ENCODE measurements at regions not wholly inside any gene's neighbourhood (a gene's known extent, or its start where the extent isn't known, plus 50 kb on each side); places are given as distances from the start of the nearest gene placed in this dataset.

GRCh38 chr5:68612972-68613371, 397.4 kb downstream of the PIK3R1 start:
- no peak for DNase-seq
- TF ChIP-seq POLR2A (IDR thresholded peaks at IDR 0.05): no peak
- TF ChIP-seq EP300 (IDR thresholded peaks at IDR 0.05; ENCODE audit: low read depth): no peak
- TF ChIP-seq POLR2AphosphoS5 (IDR thresholded peaks at IDR 0.05): no peak
- no peak for TF ChIP-seq CTCF (IDR thresholded peaks at IDR 0.05)
- intact Hi-C loops (cut with DNase I; ENCODE audit: low total_unique reads) (no loop called here), in situ Hi-C loops (cut with MboI; ENCODE audit: low pct_ligation_motif_present in 1 of 4, low pct_unique_long_range_greater_than_20kb in 1 of 4, low sequenced_read_pairs in 3 of 4) (no loop called here)
- Histone ChIP-seq H3K4me1 (no peaks in the 10 kb centered on the region), H3K27ac (no peak overlapping the region), H3K4me3 (no peak overlapping the region), H3K9me3 (peaks cover 10 to 19% of the 10 kb centered on the region in 2 donors), H3K27me3 (no peaks in the 10 kb centered on the region), H3K36me3 (no peaks in the 10 kb centered on the region)
- WGBS, 2 donors (ENCODE audit: low coverage in 1 of 2): 75 to 80% methylated on average over 1 of the region's 1 CpG

- H3K4me3 ChIP-seq: no peak overlapping the region
- no peak for DNase-seq
- H3K36me3 ChIP-seq: no peaks in the 10 kb centered on the region
- no peaks in the 10 kb centered on the region for H3K9me3 ChIP-seq
- H3K4me1 ChIP-seq: no peaks in the 10 kb centered on the region
- no peaks in the 10 kb centered on the region for H3K27me3 ChIP-seq
- in situ Hi-C loops (cut with MboI; ENCODE audit: low pct_ligation_motif_present in 1 of 4, low pct_unique_long_range_greater_than_20kb in 1 of 4, low sequenced_read_pairs in 3 of 4) (no loop called here), intact Hi-C loops (cut with DNase I; ENCODE audit: low total_unique reads) (no loop called here)
- 65 to 83% methylated on average over 2 of the region's 2 CpGs for WGBS, 2 donors (ENCODE audit: low coverage in 1 of 2)
- no peak for TF ChIP-seq CTCF (IDR thresholded peaks at IDR 0.05)
- no peak overlapping the region for H3K27ac ChIP-seq
Measured at GRCh38 chr5:68618501-68618900, 402.9 kb downstream of the PIK3R1 start.

- no peak for DNase-seq
- H3K27me3 ChIP-seq: no peaks in the 10 kb centered on the region
- no peaks in the 10 kb centered on the region for H3K9me3 ChIP-seq
- 94 to 96% methylated on average over 7 of the region's 7 CpGs for WGBS, 2 donors (ENCODE audit: low coverage in 1 of 2)
- H3K27ac ChIP-seq: no peak overlapping the region
- TF ChIP-seq POLR2AphosphoS5 (IDR thresholded peaks at IDR 0.05) (no peak), EP300 (IDR thresholded peaks at IDR 0.05; ENCODE audit: low read depth) (no peak), CTCF (IDR thresholded peaks at IDR 0.05) (no peak), POLR2A (IDR thresholded peaks at IDR 0.05) (no peak)
- H3K4me3 ChIP-seq: no peak overlapping the region
- in situ Hi-C loops (cut with MboI; ENCODE audit: low pct_ligation_motif_present in 1 of 4, low pct_unique_long_range_greater_than_20kb in 1 of 4, low sequenced_read_pairs in 3 of 4) (no loop called here), intact Hi-C loops (cut with DNase I; ENCODE audit: low total_unique reads) (no loop called here)
- no peaks in the 10 kb centered on the region for H3K4me1 ChIP-seq
- H3K36me3 ChIP-seq: no peaks in the 10 kb centered on the region
Measured at GRCh38 chr5:68627001-68627400, 411.4 kb downstream of the PIK3R1 start.

GRCh38 chr5:68628082-68628814, 412.7 kb downstream of the PIK3R1 start:
- in situ Hi-C loops (cut with MboI; ENCODE audit: low pct_ligation_motif_present in 1 of 4, low pct_unique_long_range_greater_than_20kb in 1 of 4, low sequenced_read_pairs in 3 of 4): no loop called here
- no peak for DNase-seq
- no peak overlapping the region for H3K4me3 ChIP-seq

More at GRCh38 chr5:68628082-68628814, 412.7 kb downstream of the PIK3R1 start:
- no peak overlapping the region for H3K27ac ChIP-seq
- intact Hi-C loops (cut with DNase I; ENCODE audit: low total_unique reads): no loop called here
- TF ChIP-seq POLR2A (IDR thresholded peaks at IDR 0.05) (no peak), POLR2AphosphoS5 (IDR thresholded peaks at IDR 0.05) (no peak), CTCF (IDR thresholded peaks at IDR 0.05) (no peak), EP300 (IDR thresholded peaks at IDR 0.05; ENCODE audit: low read depth) (no peak)
- no peaks in the 10 kb centered on the region for H3K4me1 ChIP-seq
- H3K27me3 ChIP-seq: no peaks in the 10 kb centered on the region
- H3K36me3 ChIP-seq: no peaks in the 10 kb centered on the region
- WGBS, 2 donors (ENCODE audit: low coverage in 1 of 2): 81 to 85% methylated on average over 2 to 5 of the region's 5 CpGs
- H3K9me3 ChIP-seq: no peaks in the 10 kb centered on the region

Data from transverse colon (tissue), 4 donors.